HFF-Myc (cell line): ENCODE measurements at regions not wholly inside any gene's neighbourhood (a gene's known extent, or its start where the extent isn't known, plus 50 kb on each side); places are given as distances from the start of the nearest gene placed in this dataset.
A peak's percentile ranks its signal among the peaks of the same experiment; 100 is the strongest.

ENCODE experiments used
- DNase-seq: peaks from one replicate; pipeline ENCODE4 v3.0.0-alpha.2; 2011; ENCODE audit warnings: low read depth; ENCODE audit errors: extremely low read depth
- H3K4me3 ChIP-seq: replicated peaks from 2 replicates; pipeline ENCODE4 v1.5.1; 2011; ENCODE audit warnings: low read depth, mild to moderate bottlenecking, control low read depth, low read length
- TF ChIP-seq, protein P1 (sequence below): IDR thresholded peaks from 2 replicates; pipeline ENCODE4 v1.5.1; 2012; ENCODE audit warnings: mild to moderate bottlenecking, low read depth, low read length, control low read depth; ENCODE audit errors: missing control alignments

DNA sequence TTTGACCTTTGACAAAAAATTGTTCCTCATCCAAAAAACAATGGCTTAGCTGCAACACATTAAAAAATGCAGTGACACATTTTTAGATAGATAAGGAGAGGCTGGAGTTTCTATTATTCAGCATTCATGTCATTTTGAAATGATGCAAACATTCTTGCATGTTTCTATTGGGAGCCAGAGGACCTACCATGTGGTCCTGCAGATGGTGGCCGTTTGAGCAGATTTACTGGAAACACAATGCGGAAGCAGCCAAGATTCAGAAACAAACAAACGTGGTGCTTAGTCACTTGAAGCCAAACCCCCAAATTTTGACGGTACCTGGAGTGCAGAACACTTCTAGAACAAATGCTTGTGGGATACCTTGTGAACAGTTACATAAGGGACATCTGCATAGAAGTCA, 456.7 kb downstream of the PCDH18 start:
- DNase-seq: no peak
- TF ChIP-seq, protein P1, sequence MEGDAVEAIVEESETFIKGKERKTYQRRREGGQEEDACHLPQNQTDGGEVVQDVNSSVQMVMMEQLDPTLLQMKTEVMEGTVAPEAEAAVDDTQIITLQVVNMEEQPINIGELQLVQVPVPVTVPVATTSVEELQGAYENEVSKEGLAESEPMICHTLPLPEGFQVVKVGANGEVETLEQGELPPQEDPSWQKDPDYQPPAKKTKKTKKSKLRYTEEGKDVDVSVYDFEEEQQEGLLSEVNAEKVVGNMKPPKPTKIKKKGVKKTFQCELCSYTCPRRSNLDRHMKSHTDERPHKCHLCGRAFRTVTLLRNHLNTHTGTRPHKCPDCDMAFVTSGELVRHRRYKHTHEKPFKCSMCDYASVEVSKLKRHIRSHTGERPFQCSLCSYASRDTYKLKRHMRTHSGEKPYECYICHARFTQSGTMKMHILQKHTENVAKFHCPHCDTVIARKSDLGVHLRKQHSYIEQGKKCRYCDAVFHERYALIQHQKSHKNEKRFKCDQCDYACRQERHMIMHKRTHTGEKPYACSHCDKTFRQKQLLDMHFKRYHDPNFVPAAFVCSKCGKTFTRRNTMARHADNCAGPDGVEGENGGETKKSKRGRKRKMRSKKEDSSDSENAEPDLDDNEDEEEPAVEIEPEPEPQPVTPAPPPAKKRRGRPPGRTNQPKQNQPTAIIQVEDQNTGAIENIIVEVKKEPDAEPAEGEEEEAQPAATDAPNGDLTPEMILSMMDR: no peak
- H3K4me3 ChIP-seq: no peak overlapping the region

DNA sequence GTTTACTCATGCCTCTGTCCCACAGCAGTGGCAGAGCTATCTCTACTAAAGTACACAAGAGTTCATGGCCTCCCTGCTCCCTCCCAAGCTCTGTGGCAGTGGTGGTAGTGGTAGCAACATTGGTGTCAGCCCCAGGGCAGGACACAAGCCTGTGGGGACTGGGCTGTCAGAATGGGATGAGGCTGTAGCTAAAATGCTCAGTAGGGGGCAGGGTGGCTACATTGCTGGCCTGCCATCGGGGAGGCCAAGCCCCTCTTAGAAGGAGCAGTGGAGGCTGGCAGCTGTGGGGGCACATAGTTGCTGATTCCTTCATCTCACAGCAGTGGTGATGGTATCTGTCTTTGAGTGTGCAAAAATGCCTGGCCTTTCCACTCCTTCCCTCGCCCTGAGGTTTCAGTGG, 461.7 kb downstream of the PCDH18 start:
- TF ChIP-seq, protein P1: peak; percentile 7
- DNase-seq: no peak
- H3K4me3 ChIP-seq: no peak overlapping the region

DNA sequence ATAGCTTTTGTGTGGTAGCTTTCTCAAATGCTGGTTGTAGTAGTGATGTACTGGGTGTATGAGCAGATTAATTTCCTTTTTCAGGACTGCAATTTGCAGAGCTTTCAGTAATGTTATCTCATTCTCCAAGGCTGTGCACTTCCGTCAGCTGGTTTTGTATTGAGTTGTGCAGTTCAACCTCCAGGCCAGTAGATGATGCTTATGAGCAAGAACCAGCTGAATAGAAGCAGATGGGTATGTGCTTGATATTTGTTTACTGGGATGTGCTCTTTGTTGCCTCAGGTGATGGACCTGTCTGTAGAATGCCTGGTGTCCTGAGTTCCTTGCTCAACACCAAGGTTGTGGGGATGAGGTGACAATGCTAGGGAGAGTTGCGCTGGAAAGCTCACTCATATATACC, 462.8 kb downstream of the PCDH18 start:
- TF ChIP-seq, protein P1: no peak
- no peak overlapping the region for H3K4me3 ChIP-seq
- no peak for DNase-seq

DNA sequence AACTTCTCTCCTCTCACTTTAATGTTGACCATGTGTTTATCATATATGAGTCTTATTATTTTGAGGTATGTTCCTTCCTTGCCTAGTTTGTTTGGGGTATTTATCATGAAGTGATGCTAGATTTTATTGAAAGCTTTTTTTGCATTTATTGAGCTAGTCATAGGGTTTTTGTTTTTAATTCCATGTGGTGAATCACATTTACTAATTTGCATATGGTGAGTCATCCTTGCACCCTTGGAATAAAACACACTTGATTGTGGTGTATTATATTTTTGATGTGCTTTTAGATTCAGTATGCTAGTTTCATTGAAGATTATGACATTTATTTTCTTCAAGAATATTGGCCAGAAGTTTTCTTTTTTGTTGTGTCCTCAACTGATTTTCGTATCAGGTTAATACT, 464.6 kb downstream of the PCDH18 start:
- H3K4me3 ChIP-seq: no peak overlapping the region
- TF ChIP-seq, protein P1: no peak
- no peak for DNase-seq

DNA sequence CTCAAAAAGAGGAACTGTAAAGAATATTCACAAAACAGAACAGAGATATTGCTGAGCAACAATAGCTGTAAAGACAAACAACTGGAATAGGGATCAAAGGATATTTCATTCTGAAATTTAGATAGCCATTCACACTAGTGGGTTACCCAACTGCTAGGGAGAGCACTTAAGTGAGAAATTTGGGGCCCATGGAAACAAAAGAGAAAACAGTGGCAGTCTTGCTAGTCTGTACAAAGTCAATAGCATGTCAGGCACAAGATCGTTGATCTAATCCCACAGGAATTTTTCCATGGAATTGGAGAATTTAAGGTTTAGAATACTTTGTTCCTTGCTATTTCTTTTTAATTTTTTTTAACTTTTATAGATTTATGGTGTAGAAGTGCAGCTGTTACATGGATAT, 467.0 kb downstream of the PCDH18 start:
- H3K4me3 ChIP-seq: no peak overlapping the region
- no peak for DNase-seq
- TF ChIP-seq, protein P1: no peak

DNA sequence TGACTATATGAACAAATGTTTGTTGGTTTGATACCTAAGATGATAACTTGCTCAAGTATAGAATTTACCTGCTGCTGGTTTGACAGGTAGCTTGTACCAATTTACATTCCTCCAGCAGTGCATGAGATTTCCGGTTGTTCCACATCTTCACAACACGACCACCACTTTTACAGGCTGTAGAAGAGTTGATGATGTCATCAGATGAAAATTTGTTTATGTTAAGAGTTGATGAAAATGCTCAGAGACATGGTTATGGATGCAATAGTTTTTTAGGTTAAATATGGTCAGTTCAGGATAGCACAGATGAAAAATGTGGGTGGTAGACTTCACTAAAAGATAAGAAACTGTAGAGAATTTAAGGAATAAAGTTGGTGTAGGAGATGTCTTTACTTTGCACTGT, 468.3 kb downstream of the PCDH18 start:
- TF ChIP-seq, protein P1: no peak
- no peak overlapping the region for H3K4me3 ChIP-seq
- no peak for DNase-seq

DNA sequence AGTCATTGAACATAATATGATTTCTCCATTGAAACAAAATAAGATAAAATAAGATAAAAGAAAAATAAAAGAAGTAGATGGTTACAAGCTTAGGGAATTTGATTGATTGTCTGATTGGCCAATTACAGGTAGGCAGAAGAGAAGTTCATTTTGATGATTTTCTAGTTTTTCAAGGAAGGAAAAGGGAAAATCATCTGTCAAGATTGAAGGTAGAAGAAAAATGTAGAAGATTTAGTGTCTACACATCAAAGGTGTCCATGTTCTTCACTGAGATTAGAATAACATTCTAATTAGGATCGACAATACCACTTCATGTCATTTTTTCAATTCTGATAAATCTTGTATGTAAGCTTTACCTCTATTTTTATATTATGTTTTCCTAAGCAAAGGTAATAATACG, 489.1 kb downstream of the PCDH18 start:
- DNase-seq: no peak
- TF ChIP-seq, protein P1: no peak
- no peak overlapping the region for H3K4me3 ChIP-seq
